BJ (cell line): ENCODE measurements at regions not wholly inside any gene's neighbourhood (a gene's known extent, or its start where the extent isn't known, plus 50 kb on each side); places are given as distances from the start of the nearest gene placed in this dataset.
"Not testable (repeated sequence)": the region's sequence is repeated elsewhere in the genome, so short reads cannot be mapped to it uniquely, and the experiment has no call there.

Source experiments
- CTCF ChIA-PET: fragments of 350-600 bp; formaldehyde crosslinking; extraction: SDS; loops from one replicate; lab custom pipeline; 2021; ENCODE audit warnings: antibody characterized with exemption, inconsistent platforms; lab: Yijun Ruan, JAX
- POLR2A ChIA-PET: fragments of 300-600 bp; sonication (Branson Sonifier 250); formaldehyde crosslinking; extraction: SDS; loops from one replicate; lab custom pipeline; 2021; ENCODE audit warnings: antibody characterized with exemption; lab: Charles Lee
- DNase-seq: peaks from one replicate; pipeline ENCODE4 v3.0.0-alpha.2; 2011; ENCODE audit warnings: low read depth
- H3K27me3 ChIP-seq: 2 replicates; pipeline ENCODE4 v1.6.0; 2011; ENCODE audit warnings: low read length; ENCODE audit not compliant: control insufficient read depth, insufficient read depth
- H3K36me3 ChIP-seq: 2 replicates; pipeline ENCODE4 v1.5.1; 2011; ENCODE audit warnings: low read length; ENCODE audit not compliant: control insufficient read depth, insufficient read depth
- H3K4me3 ChIP-seq: 2 replicates; pipeline ENCODE4 v1.5.1; 2011; ENCODE audit warnings: low read depth, mild to moderate bottlenecking, control low read depth, low read length
- CTCF ChIP-seq: IDR thresholded peaks from 2 replicates; pipeline ENCODE4 v1.5.1; 2011; ENCODE audit warnings: low read depth, mild to moderate bottlenecking, control low read depth, inconsistent platforms, low read length, moderate library complexity; ENCODE audit not compliant: insufficient read depth

DNA sequence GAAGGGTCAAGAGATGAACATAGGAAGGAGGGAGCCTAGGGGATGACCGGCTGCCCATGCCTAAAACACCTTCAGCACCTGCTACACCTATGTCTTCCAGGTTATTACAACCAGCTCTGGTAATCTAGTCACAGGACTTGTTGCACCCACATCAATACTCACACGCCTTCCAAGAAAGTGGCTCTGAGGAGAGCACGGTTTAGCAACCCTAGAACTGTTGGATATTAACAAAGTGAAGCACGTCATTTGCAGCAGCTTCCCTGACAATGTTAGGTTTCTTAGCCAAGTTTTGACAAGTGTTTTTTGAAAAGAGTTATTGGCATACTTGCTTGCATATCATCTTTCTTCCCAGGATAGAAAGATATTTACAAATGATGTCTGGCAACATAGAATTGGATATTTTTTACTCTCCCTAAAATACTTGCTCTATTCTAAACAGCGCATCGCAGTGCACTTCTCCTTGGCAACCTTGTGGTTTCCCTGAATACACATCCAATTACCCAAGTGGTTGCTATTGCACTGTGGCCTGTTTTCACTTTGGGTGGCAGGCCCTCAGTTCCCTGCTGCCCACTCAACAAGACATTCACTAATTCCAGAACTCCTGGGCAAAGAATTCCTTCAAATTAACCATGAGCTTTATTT, 94.3 kb upstream of the ARHGAP42 start:
- no peak for DNase-seq
- no peak overlapping the region for H3K4me3 ChIP-seq
- no peak for TF ChIP-seq CTCF
- no peaks in the 10 kb centered on the region for H3K36me3 ChIP-seq
- CTCF ChIA-PET = interaction anchor here (1.0 kb wide), 1 partner anchor 16 kb away, joined by 4 read pairs; no protein-coding TSS in a partner anchor
- H3K27me3 ChIP-seq = peaks cover 3% of the 10 kb centered on the region; the same call in 1 of the 2 replicates
- POLR2A ChIA-PET = no interaction called here

- Histone ChIP-seq H3K27me3 (peaks cover 3% of the 10 kb centered on the region; the same call in 1 of the 2 replicates), H3K4me3 (no peak overlapping the region), H3K36me3 (no peaks in the 10 kb centered on the region)
- no peak for DNase-seq
- ChIA-PET POLR2A (no interaction called here), CTCF (interaction anchor here (1.0 to 1.4 kb wide), 2 partner anchors 16 to 94 kb away, joined by 3 to 4 read pairs; partner anchors contain the start of gene ARHGAP42)
- no peak for TF ChIP-seq CTCF
Observed at GRCh38 chr11:100593291-100593690, 93.8 kb upstream of the ARHGAP42 start.

DNA sequence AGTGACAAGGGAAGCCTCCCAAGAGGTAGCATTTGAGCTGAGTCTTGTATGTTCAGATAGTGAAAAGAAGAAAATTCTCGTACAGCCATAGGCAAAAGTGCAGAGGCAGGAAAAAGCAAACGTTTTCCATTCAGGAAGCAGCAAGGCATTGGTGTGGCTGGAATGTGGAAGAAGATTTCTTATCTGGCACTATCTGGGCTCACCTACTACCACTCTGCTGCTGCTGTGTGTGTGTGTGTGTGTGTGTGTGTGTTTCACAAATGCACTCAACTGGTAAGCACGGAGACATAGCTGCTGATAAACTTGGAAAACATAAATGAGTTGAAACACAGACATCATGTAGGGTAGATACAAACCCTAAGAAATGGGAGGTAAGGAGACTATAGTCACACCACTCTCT, 92.8 kb upstream of the ARHGAP42 start:
- Histone ChIP-seq H3K4me3 (no peak overlapping the region), H3K27me3 (peaks cover 3% of the 10 kb centered on the region; the same call in 1 of the 2 replicates), H3K36me3 (no peaks in the 10 kb centered on the region)
- ChIA-PET POLR2A (no interaction called here), CTCF (interaction anchor here (1.4 kb wide), 1 partner anchor 93 kb away, joined by 3 read pairs; the partner anchor contains the start of gene ARHGAP42)
- DNase-seq = no peak
- no peak for TF ChIP-seq CTCF

GRCh38 chr11:100600941-100601340, 86.1 kb upstream of the ARHGAP42 start:
- CTCF ChIA-PET = no interaction called here
- H3K4me3 ChIP-seq = no peak overlapping the region
- TF ChIP-seq CTCF = no peak
- H3K36me3 ChIP-seq = no peaks in the 10 kb centered on the region
- no peaks in the 10 kb centered on the region for H3K27me3 ChIP-seq
- POLR2A ChIA-PET = no interaction called here
- no peak for DNase-seq

- DNase-seq = no peak
Observed at GRCh38 chr11:100602716-100603115, 84.4 kb upstream of the ARHGAP42 start.

GRCh38 chr11:100607761-100608160, 79.3 kb upstream of the ARHGAP42 start:
- H3K36me3 ChIP-seq, H3K27me3 ChIP-seq, POLR2A ChIA-PET, H3K4me3 ChIP-seq, DNase-seq: not testable (repeated sequence)
- CTCF ChIA-PET = interaction anchor here (1.3 kb wide), 1 partner anchor 8 kb away, joined by 3 read pairs; no protein-coding TSS in a partner anchor

More at GRCh38 chr11:100602716-100603115, 84.4 kb upstream of the ARHGAP42 start:
- ChIA-PET CTCF (no interaction called here), POLR2A (no interaction called here)
- no peaks in the 10 kb centered on the region for H3K27me3 ChIP-seq
- TF ChIP-seq CTCF = no peak
- no peaks in the 10 kb centered on the region for H3K36me3 ChIP-seq
- no peak overlapping the region for H3K4me3 ChIP-seq
